Heart left ventricle (tissue), 16 donors: ENCODE measurements at regions not wholly inside any gene's neighbourhood (a gene's known extent, or its start where the extent isn't known, plus 50 kb on each side); places are given as distances from the start of the nearest gene placed in this dataset.

Experiments used
- ATAC-seq, 4 donors: fragments of 200-7000 bp; cut with Tn5 transposase; one replicate each; pipeline ENCODE4 v1.9.1; 2020 to 2022; ENCODE audit warnings: moderate library complexity in 4 of 4, mild to moderate bottlenecking in 3 of 4, moderate number of reproducible peaks in 1 of 4
- DNase-seq, 5 donors: peaks; one replicate each; pipeline ENCODE4 v3.0.0-alpha.2; 2020
- H3K27ac ChIP-seq, 12 donors: fragments of 200-600 bp; sonication (generic) in 4 of 12; one replicate each; pipeline versions ENCODE4 v1.5.0 to v1.8.0; 2016 to 2022; ENCODE audit warnings: mild to moderate bottlenecking in 2 of 12
- H3K27me3 ChIP-seq, 9 donors: fragments of 200-600 bp; sonication (generic) in 2 of 9; one replicate each; pipeline versions ENCODE4 v1.5.1 to v1.8.0; 2016 to 2022; ENCODE audit warnings: mild to moderate bottlenecking in 3 of 9
- H3K36me3 ChIP-seq, 9 donors: fragments of 200-600 bp; sonication (generic) in 2 of 9; one replicate each; pipeline versions ENCODE4 v1.5.0 to v1.8.0; 2018 to 2022; ENCODE audit warnings: mild to moderate bottlenecking in 2 of 9
- H3K4me1 ChIP-seq, 12 donors: fragments of 200-600 bp; sonication (generic) in 4 of 12; one replicate each; pipeline versions ENCODE4 v1.5.0 to v1.8.0; 2016 to 2022; ENCODE audit warnings: mild to moderate bottlenecking in 3 of 12
- H3K4me3 ChIP-seq, 12 donors: fragments of 200-600 bp; sonication (generic) in 4 of 12; one replicate each; pipeline versions ENCODE4 v1.5.0 to v1.8.0; 2017 to 2022; ENCODE audit warnings: mild to moderate bottlenecking in 9 of 12, moderate library complexity in 4 of 12
- H3K9me3 ChIP-seq, 12 donors: fragments of 200-600 bp; sonication (generic) in 4 of 12; one replicate each; pipeline versions ENCODE4 v1.5.0 to v1.8.0; 2016 to 2022; ENCODE audit warnings: mild to moderate bottlenecking in 1 of 12
- CTCF ChIP-seq, 12 donors: fragments of 200-600 bp; sonication (generic) in 4 of 12; IDR thresholded peaks; one replicate each; pipeline versions ENCODE4 v1.5.0 to v1.8.0; 2018 to 2022; ENCODE audit warnings: antibody characterized with exemption in 12 of 12, mild to moderate bottlenecking in 5 of 12
- POLR2A ChIP-seq, 2 donors: fragments of 450-650 bp; IDR thresholded peaks; one replicate each; pipeline ENCODE4 v1.6.1; 2017; ENCODE audit warnings: antibody characterized with exemption in 2 of 2, mild to moderate bottlenecking in 2 of 2, moderate library complexity in 2 of 2
- WGBS, 4 donors: extraction: QIAGEN DNeasy Blood & Tissue Kit in 2 of 4; methylation state at CpG; one replicate each; pipeline versions ENCODE4 v1.1.5 to v1.1.7; 2013 to 2018; 5-methylcytosine and 5-hydroxymethylcytosine counted together
- intact Hi-C, 10 donors: fragments of 100-400 bp; cut with DNase I; formaldehyde crosslinking; loops; one replicate each; pipeline versions ENCODE4 v1.11.1 to v1.14.2; 2022
- donor health status: ischemic (EF 13 %, LVEDD 7.1; RV severe dilation, severe dysfunction).
- donor health status: healthy with polysubstance abuse.
- donor health status: DM: no; HTN: yes; CAD: no.
- donor health status: DM: no; HTN: no; CAD: no.
- donor health status: ischemic (EF 25% LVEDD 6.9; RV normal size, moderate dysfunction).
- donor health status: ischemic (EF 25% LVEDD 5.7; RV mildly dilated, moderate dysfunction).
- donor health status: healthy.
- donor health status: DM: yes; HTN: yes; CAD: no.
- donor health status: ischemic (EF 35%, LVEDD 5.7; RV mildly dilated, moderate dysfunction).
- donor health status: nonischemic (EF 11% LVEDD 7.7; RV severe dilation, severe dysfunction).
- donor health status: DM: yes; HTN: yes; CAD: no.
- donor health status: PGD.
- donor health status: ischemic (EF 29% LVEDD 5.4; RV normal size, mild dysfunction).
- donor health status: nonischemic (EF 23%, LVEDD 6.1; RV moderate dilation, normal function).

GRCh38 chr20:6605055-6605935, 162.2 kb upstream of the BMP2 start:
- intact Hi-C loops, result no loop called here

DNA sequence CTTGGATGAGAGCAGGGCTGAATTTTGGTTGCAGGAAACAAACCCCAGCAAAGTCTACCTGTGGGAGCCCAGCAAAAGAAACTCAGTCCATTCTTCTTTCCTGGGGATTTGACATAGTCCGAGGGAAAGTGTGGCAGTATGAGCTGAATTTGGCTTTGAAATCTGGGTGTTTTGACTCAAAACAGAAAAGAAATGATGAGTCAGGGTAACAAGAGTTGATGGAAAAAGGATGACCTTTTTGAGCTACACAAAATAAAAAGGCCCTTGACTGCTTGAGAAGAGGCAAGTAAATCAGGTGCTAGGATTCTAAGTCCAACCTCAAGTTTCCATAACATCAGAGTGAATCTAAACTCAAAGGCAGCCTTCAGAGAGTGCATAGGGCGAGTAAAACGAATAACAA, 163.3 kb upstream of the BMP2 start:
- H3K36me3 ChIP-seq, result no peaks in the 10 kb centered on the region

More at GRCh38 chr20:6605055-6605935, 162.2 kb upstream of the BMP2 start:
- DNase-seq, result no peak
- Histone ChIP-seq H3K36me3 (no peaks in the 10 kb centered on the region), H3K4me1 (no peaks in the 10 kb centered on the region), H3K4me3 (no peak overlapping the region), H3K27me3 (no peaks in the 10 kb centered on the region), H3K9me3 (no peaks in the 10 kb centered on the region), H3K27ac (no peak overlapping the region)
- 67 to 76% (median 72%) methylated on average over 4 of the region's 4 CpGs for WGBS, 4 donors
- no peak for ATAC-seq
- TF ChIP-seq POLR2A (IDR thresholded peaks at IDR 0.05) (no peak), CTCF (IDR thresholded peaks at IDR 0.05) (no peak)

DNA sequence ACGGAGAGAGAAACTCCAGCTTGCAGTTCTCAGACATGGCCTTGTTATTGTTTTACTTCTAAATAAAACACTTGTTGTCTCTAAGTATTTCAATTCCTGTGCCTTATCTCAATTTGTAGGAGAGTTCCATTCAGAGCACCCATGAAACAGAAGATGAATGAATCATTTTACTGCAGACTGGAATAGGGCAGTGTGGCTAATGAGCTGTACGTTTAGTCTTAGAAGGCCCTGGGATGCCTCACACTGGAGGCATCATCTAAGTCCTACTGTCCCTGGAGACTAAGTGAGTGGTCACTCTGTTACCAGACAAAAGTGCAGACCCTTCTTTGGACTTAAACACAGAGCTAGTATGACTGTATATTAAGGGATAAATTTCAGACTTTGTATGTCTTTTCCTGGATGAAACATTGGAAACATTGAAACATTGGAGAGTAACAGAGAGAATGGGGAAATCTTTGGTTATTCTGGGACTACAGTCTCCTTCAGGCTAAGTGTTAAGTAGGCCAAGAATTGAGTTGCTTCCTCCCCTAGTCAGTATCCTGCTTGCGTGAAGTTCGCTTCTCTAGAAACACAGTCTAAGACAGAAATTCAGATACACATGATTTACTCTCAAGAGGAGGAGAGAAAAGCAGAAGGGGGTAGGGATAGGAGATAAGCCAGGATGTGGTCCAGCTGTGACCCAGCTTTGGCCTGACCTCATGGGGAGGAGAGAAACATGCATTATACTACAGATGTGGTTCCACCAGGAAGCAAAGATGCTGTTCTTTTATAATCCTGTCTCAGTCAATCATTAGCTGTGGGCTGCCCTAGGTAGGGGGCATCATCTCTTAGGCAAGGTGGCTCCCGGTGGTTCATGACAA, 167.4 kb upstream of the BMP2 start:
- intact Hi-C loops, result no loop called here
- 65 to 74% (median 71%) methylated on average over 5 of the region's 5 CpGs for WGBS, 4 donors
- H3K27ac ChIP-seq, result peak overlapping the region in 1 of 12 donors; percentile 4

More for the DNA sequence above, 163.3 kb upstream of the BMP2 start:
- Histone ChIP-seq H3K4me1 (peaks cover 0 to 8% (median 0%) of the 10 kb centered on the region in 12 donors), H3K27me3 (no peaks in the 10 kb centered on the region), H3K9me3 (no peaks in the 10 kb centered on the region), H3K4me3 (no peak overlapping the region), H3K27ac (no peak overlapping the region)
- 75 to 85% (median 82%) methylated on average over 3 of the region's 3 CpGs for WGBS, 4 donors
- TF ChIP-seq CTCF (IDR thresholded peaks at IDR 0.05) (no peak), POLR2A (IDR thresholded peaks at IDR 0.05) (no peak)
- DNase-seq (no peak), ATAC-seq (no peak)
- intact Hi-C loops, result no loop called here

More for the DNA sequence above, 167.4 kb upstream of the BMP2 start:
- ATAC-seq (peak in 3 of 4 donors; percentile 30 to 46 (median 31)), DNase-seq (no peak)
- H3K9me3 ChIP-seq, result no peaks in the 10 kb centered on the region
- no peaks in the 10 kb centered on the region for H3K36me3 ChIP-seq
- H3K4me3 ChIP-seq, result no peak overlapping the region
- H3K27me3 ChIP-seq, result no peaks in the 10 kb centered on the region
- TF ChIP-seq CTCF (IDR thresholded peaks at IDR 0.05) (no peak), POLR2A (IDR thresholded peaks at IDR 0.05) (no peak)
- peaks cover 0 to 27% (median 5%) of the 10 kb centered on the region in 12 donors for H3K4me1 ChIP-seq
